Endothelial cell of umbilical vein (primary cell): ENCODE measurements at regions not wholly inside any gene's neighbourhood (a gene's known extent, or its start where the extent isn't known, plus 50 kb on each side); places are given as distances from the start of the nearest gene placed in this dataset.

ENCODE experiments used
- EZH2 ChIP-seq: IDR thresholded peaks from 2 replicates; pipeline ENCODE4 v1.6.1; 2012; ENCODE audit warnings: borderline replicate concordance, low read depth, mild to moderate bottlenecking, moderate library complexity, low read length, inconsistent platforms; ENCODE audit not compliant: severe bottlenecking
- FOS ChIP-seq: IDR thresholded peaks from 2 replicates; pipeline ENCODE4 v1.6.1; 2011; ENCODE audit warnings: mild to moderate bottlenecking, low read length, moderate library complexity, borderline replicate concordance; ENCODE audit not compliant: insufficient read depth
- TF ChIP-seq, protein P1 (sequence below), 2 donors: IDR thresholded peaks; 1 replicate in 1 of 2; 2 replicates in 1 of 2; pipeline ENCODE4 v1.5.1; 2011; ENCODE audit warnings: low read length in 2 of 2, mild to moderate bottlenecking in 2 of 2, moderate library complexity in 2 of 2, control low read depth in 1 of 2, inconsistent platforms in 1 of 2, low read depth in 1 of 2; ENCODE audit not compliant: insufficient read depth in 1 of 2; ENCODE audit errors: extremely low read depth in 1 of 2

DNA sequence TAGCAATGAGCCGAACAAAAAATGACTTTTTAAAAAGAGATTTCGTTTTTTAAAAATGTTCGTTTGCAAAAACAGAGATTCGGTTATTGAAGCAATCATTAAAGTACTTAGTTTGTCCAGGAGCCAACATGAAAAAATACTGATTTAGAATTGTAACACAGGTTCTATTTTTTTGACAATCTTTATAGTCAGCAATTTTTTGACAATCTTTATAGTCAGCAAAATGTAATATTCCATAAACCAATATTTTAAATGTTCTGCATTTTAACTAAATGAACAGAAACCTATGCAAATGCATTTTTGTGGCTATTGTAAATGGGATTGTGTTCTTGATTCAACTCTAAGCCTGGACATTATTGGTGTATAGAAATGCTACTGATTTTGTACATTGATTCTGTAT lies 161.8 kb downstream of the DSEL start:
- TF ChIP-seq, protein P1, sequence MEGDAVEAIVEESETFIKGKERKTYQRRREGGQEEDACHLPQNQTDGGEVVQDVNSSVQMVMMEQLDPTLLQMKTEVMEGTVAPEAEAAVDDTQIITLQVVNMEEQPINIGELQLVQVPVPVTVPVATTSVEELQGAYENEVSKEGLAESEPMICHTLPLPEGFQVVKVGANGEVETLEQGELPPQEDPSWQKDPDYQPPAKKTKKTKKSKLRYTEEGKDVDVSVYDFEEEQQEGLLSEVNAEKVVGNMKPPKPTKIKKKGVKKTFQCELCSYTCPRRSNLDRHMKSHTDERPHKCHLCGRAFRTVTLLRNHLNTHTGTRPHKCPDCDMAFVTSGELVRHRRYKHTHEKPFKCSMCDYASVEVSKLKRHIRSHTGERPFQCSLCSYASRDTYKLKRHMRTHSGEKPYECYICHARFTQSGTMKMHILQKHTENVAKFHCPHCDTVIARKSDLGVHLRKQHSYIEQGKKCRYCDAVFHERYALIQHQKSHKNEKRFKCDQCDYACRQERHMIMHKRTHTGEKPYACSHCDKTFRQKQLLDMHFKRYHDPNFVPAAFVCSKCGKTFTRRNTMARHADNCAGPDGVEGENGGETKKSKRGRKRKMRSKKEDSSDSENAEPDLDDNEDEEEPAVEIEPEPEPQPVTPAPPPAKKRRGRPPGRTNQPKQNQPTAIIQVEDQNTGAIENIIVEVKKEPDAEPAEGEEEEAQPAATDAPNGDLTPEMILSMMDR (IDR thresholded peaks at IDR 0.05; ENCODE audit: extremely low read depth in 1 of 2, insufficient read depth in 1 of 2, low read depth in 1 of 2, low read length in 2 of 2), result no peak
- no peak for TF ChIP-seq FOS
- TF ChIP-seq EZH2, result no peak
